GM19351 (cell line): ENCODE measurements at regions not wholly inside any gene's neighbourhood (a gene's known extent, or its start where the extent isn't known, plus 50 kb on each side); places are given as distances from the start of the nearest gene placed in this dataset.
"Not testable (repeated sequence)": the region's sequence is repeated elsewhere in the genome, so short reads cannot be mapped to it uniquely, and the experiment has no call there.

Experiments used
- ATAC-seq: cut with Tn5 transposase; IDR thresholded peaks from one replicate; pipeline ENCODE4 v1.9.1; 2021; ENCODE audit warnings: mild to moderate bottlenecking, moderate library complexity; ENCODE audit not compliant: unreplicated experiment

DNA sequence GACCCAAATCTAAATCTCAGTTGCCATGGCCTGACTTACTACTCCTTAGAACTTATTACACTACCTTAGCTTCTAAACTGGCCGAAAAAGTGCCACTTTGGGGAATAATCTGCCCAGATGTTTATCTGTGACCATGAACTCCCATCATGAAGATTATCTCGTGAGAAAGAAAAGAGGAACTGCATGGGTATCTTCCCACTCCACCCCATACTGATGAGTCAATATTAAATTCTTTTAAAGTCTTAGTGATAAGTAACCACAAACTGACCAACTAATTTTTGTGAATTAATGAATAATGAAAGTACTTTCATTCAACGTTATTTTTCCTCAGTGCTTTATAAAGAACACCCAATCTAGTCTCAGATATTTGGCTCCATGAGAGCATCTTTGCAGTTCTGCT is 493.5 kb downstream of the EBF1 start:
- no peak for ATAC-seq

DNA sequence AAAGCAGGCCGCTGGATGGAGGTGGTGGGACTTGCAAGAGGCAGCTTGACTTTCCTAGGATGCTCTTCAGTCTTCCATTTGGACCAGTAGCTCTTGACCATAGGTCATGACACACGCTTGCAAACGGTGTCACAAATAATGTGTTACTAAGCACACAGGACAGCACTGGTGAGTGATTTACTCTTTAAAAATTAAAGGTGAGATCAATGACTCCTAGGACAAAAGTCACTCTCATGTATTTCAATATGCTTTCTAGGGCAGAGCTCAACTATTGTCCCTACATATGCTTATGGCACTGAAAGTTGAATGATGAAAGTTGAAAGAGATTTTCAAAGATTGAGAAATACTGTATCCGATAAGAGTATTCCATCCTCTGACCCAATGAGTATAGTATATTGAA is 496.7 kb downstream of the EBF1 start:
- no peak for ATAC-seq

DNA sequence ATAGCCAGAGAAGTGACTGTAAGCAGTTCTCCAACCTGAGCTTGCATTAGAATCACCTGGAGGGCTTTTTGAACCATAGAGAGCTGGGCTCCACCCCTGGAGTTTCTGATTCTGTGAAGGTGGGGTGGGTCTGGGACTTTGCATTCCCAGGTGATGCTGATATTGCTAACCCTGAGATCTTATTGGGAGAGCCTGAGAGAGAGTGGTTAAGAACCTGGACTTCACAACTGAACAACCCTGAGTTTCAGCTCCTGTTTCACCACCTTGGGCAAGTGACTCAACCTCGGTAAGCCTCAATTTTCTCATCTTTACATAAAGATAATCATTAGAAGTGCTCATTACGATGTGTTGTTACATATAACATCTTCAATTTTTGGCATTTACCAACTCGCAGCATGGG is 498.6 kb downstream of the EBF1 start:
- ATAC-seq = no peak

- ATAC-seq = no peak
Measured at GRCh38 chr5:158600679-158601078, 499.0 kb downstream of the EBF1 start.

DNA sequence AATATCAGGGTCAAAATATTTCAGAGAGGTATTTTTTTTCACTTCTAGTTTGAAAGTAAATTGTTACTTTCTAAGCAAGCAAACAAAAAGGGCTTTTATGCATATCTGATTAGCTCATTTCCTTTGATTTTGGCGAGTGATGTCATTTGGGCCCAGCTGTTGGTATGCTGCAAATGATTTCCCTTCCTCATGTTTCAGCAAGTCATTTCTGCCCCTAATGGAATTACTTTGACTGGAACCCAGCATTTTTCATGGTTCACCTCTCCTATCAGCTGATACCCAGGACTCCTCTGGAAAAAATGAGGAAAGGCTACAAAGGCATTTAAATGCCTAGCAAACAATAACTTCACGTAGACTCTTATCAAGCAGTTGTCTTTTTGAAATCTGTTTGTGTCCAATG is 500.6 kb downstream of the EBF1 start:
- ATAC-seq = no peak

DNA sequence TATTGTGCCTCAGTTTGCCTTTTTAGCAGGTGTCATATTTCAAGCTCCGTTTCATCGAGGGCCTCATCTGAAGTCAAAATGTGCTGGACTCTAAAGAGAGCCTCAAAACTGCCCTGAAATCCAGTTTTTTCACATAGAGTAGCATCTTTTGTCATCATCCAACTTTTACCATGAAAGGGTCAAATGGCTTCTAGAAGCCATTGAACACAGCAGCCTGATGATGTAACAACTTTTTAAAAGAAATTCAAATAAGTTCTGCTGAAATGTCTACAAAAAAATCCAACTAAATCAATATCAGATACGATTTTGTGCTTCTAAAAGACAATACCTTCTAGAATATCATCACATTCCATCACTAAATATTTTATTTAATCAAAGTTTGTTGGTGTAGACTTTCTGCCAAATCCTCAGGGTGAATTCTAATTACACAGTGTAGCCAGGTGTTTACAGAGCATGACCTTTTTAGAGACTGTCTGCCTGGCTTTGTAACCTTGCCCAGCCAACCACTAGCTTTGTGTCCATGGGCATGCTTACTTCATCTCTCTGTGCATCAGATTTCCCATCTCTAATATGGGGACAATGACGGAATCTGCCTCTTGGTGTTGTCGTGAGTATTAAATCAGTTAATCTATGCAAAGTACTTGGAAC is 505.0 kb downstream of the EBF1 start:
- ATAC-seq = no peak

DNA sequence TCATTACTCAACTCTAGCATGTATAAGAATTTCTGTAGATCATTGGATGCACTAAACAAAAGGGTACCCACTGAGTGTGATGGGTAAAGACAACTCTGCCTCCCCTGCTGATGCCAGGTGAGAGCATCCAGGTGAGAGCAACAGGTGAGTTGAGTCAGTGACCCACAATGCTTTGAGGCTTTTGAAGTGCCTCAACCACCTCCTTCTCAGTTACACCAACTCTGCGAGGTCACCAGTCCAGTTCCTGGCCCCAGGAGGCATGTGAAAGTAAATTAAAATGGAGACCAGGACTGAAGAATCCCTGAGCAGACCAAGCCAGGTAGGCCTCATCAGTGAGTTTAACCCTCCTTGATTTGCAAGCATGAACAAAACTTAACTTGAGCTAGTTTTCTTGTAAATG is 505.8 kb downstream of the EBF1 start:
- ATAC-seq = no peak

- no peak for ATAC-seq
Measured at GRCh38 chr5:158591301-158591863, 508.3 kb downstream of the EBF1 start.

GRCh38 chr5:158590746-158591300 is 508.9 kb downstream of the EBF1 start:
- no peak for ATAC-seq

- no peak for ATAC-seq
Measured at GRCh38 chr5:158589939-158590338, 509.8 kb downstream of the EBF1 start.

GRCh38 chr5:158588617-158589016 is 511.1 kb downstream of the EBF1 start:
- ATAC-seq = no peak

DNA sequence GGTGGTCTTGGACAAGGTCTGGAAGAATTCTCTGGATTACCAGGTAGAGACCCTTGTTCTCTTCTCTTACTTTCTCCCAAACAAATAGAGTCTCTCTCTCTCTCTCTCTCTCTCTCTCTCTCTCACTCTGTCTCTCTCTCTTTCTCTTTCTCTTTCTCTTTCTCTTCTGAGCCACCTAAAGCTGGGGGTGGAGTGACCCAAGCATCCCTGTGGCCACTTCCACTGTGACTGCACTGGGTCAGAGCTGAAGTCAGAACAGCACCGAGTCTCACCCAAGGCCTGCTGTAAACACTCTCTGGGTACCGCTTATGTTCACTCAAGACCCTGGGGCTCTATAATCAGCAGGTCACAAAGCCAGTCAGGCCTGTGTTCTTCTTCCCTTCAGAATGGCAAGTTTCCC is 513.7 kb downstream of the EBF1 start:
- ATAC-seq = no peak

DNA sequence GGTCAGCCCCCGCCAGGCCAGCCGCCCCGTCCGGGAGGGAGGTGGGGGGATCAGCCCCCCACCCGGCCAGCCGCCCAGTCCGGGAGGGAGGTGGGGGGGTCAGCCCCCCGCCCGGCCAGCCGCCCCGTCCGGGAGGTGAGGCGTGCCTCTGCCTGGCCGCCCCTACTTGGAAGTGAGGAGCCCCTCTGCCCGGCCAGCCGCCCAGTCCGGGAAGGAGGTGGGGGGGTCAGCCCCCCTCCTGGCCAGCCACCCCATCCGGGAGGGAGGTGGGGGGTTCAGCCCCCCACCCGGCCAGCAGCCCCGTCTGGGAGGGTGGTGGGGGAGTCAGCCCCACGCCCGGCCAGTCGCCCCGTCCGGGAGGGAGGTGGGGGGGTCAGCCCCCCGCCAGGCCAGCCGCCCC is 517.0 kb downstream of the EBF1 start:
- ATAC-seq = not testable (repeated sequence)

DNA sequence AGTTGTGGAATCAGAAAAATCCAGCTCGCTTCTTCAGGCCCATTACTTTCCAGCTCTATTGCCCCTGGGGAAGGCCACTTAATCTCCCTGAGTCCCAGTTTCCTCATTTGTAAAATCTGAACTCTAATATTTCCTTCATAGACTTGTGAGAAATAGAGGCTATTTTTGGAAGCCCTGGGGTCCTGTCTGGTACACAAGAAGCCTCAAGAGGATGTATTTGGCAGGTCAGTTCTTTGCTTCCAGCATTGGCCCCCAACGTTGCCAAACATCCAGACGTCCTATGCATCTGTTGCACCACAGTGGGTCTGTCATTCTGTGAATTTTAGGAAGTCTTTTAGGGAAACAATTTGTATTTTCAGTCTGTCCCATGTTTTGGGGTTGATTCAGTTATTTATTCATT is 525.9 kb downstream of the EBF1 start:
- no peak for ATAC-seq

DNA sequence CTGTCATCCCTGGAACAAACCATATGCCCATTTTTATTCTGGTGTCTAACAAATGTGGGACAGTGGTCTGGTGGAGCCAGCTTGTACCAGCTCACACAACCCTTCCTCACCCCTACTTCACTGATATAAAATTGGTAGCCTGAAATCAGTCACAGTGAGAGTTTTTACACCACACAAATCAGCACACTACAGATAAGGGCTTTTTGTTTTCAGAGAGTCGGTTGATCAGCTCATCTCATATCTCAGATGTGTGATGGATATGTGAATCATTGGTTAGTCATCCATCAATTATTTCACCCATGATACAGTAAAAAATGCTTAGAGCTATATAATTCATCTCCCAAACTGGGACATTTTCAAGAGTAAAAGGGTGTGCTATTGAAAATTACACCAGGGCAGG is 529.2 kb downstream of the EBF1 start:
- ATAC-seq = no peak

DNA sequence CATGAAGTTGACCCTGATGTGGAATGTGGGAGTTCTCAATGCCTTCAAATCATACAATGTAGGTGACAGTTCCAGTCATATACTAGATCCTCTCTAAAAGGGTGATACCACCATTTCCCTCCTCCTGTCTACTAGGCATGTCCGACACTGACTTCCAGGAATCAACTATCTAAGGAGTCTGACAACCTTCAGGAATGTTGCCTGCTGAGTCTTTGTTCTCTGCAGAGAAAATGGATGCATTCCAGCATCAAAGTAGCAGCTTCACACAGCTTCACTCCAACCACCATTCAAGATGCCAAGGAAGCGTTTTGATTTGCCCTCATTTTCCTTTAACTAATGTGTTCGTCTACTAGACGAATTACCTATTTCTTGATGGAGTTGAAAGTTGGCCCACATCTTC is 530.2 kb downstream of the EBF1 start:
- ATAC-seq = no peak

- ATAC-seq = peak; percentile 35
Measured at GRCh38 chr5:158565017-158565789, 534.5 kb downstream of the EBF1 start.

- no peak for ATAC-seq
Measured at GRCh38 chr5:158563760-158564390, 535.8 kb downstream of the EBF1 start.

DNA sequence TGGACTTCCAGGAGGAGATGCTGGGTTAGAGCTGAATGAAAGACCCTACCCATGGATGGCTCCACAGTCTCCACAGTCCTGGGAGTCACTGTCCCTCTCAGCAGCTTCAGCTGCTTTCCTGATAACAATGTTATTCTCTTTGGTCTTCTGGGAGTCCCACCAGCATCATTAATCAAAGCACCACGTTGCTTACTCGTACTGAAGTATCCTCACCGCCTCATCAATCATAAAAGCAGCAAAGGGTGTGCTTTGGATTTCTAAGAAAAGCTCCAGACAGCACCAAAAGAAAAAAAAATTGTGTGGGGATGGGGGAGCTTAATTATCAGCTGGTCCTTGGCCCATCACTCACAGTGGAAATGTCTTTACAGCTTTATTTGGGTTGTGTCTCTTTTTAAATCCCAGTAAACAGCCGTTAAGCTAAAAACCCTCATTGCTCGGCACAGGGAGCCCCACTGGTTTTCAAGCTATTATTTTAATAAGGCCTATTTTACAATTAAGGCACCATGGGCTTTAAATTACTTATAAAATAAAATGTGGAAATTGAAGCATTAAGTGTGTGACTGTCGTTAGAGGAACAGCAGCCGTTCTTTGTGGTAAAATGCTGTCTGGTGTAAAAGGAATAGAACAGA is 538.0 kb downstream of the EBF1 start:
- no peak for ATAC-seq

DNA sequence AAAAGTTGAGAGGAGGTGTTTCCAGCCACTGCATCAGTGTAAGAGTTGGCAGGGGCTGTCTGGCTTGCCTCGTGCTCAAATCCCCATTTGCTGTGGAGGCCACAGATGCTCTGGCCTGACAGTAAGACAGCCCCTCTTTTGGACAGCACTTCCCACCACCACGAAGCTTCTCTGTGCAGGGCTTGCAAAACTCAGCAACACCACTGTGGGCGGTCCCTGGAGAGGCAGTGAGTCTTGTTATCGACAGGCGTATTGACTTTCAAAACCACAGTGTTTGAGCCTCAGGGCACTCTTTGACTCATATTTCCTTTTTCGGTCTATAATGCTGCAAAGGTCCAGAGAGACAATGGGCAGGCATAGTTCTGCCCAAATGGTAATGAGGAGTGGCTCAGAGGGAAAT is 539.5 kb downstream of the EBF1 start:
- ATAC-seq = peak; percentile 90

DNA sequence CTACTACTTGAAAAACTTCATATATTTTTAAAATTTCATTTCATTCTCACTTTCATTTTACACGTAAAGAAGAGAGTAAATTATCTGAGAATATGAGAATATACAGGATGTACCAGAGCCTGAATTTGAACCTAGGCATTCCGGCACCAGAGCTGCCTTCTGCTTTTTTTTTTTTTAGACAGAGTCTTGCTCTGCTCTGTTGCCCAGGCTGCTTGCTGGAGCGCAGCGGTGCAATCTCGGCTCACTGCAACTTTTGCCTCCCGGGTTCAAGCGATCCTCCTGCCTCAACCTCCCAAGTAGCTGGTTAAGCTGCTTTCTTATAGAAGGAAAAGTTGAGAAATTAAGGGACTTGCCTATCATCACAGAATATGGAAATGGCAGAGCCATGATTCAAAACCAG is 540.1 kb downstream of the EBF1 start:
- peak; percentile 55 for ATAC-seq
